Occipital lobe (tissue), 1 donor: ENCODE measurements at regions not wholly inside any gene's neighbourhood (a gene's known extent, or its start where the extent isn't known, plus 50 kb on each side); places are given as distances from the start of the nearest gene placed in this dataset.

Experiments used
- DNase-seq: peaks from one replicate; lab custom pipeline; 2025; lab: John Stamatoyannopoulos, UW

DNA sequence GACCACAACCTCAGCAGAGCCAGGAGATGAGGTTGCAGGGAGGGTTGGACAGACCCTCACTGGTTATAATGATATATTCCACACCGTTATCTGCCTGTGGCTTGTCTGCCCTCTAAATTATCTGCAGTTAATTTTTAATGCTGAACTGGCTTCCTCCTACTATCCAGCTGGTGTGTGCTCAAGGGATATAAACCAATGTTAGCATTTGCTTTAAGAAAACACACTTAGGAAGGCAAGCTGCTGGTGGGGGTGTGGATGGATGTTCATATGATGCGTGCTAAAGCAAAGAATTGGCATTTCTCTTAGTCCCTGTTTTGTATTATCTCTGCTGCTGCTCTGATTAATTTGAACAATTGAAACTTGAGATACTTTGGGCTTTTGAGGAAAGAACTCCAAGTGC lies 132.2 kb upstream of the NPVF start:
- no peak for DNase-seq

DNA sequence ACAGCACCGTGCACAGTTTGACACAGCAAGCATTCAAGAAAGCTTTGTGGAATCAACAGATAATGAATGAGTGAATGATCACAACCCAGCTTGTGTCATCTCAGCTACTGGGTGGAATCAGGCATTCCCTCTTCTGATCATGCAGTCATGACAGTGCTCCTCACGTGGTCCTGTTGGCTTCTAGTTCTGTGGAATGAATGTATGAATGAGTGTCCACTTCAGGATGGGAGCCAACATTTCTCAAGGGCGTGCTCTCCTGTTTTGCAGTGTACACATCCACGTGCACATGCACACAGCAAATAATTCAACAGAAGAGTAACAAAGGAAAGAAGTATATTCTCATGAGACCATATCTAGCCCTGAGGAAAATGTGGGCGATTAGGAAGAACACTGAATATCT lies 133.1 kb upstream of the NPVF start:
- DNase-seq = no peak

DNA sequence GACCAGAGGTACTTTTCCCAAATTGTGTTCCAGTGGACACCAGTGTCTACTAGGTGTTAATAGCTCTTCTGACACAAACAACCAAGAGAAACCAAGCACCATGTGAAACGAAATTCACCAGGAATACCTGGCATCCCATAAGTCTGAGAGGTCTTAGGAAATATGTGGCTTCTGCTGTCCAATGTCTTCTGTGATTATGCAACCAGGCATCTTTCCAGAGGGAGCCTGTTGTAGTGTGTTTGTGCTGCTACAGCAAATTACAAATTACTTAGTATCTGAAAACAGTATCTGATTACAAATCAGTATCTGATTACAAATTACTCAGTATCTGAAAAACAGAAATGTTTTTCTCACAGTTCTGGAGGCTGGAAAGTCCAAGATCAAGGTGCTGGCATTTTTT lies 133.6 kb upstream of the NPVF start:
- no peak for DNase-seq

DNA sequence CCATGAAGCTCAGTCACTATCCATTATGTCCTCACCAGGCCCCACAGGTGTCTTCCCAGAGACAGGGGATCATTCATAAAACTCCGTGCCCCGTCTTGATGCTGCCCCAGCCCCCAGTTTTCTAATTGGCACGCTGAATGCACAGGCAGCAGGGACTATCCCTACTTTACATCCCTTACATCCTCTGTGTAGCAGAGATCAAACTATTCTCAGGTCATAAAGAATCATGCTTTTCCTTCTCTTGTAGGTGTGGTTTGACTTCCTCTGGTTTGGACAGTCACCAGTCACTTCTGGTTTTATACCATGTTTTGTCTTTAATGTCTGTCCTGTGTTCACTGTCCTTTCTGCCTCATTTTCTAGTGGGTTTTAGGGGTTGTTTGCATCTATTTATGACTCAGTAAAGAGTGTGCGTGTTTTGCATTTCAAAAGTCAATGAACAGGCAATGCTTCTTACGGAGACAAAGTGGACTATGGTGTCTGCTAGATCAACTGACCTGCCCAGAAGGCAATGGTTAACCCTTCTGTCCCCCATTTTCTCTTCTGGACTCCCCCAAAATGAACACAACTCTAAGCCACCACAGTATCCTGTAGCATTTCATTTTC lies 140.4 kb upstream of the NPVF start:
- no peak for DNase-seq

DNA sequence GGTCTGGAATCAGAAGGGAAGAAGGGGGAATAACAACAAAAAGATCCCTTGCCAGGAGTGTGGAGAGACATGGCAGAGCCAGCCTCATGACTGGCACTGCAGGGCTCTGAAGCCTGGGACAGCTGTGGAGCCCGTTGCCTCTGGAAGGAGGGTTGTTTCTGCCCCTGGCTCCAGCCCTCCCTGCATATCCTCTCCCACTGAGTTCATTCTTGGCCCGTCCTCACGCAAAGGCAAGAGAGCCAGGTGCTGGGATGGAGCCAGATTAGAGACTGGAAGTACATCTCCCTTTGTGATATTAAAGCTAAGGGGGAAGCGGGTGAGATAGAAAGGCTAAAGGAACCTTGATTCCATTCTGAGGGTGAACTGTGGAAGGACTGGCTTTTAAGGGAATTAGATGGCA lies 141.5 kb upstream of the NPVF start:
- no peak for DNase-seq

DNA sequence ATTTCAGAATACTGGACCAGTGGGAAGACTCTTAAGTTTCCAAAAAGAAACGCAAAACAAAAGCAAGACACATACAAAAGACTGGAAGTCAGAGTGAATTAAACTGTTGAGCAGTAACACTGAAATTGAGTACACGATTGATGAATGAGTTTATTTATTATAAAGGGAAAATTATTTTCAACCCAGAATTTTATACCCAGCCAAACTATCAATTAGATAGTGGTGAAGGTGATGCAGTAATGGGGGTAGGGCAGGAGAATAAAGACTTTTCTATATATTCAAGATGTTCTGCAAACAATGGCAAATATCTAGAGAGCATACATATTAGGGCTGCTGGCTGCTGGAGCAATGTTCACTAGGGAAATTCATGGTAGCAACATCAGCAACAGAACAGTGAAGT lies 143.7 kb upstream of the NPVF start:
- no peak for DNase-seq

DNA sequence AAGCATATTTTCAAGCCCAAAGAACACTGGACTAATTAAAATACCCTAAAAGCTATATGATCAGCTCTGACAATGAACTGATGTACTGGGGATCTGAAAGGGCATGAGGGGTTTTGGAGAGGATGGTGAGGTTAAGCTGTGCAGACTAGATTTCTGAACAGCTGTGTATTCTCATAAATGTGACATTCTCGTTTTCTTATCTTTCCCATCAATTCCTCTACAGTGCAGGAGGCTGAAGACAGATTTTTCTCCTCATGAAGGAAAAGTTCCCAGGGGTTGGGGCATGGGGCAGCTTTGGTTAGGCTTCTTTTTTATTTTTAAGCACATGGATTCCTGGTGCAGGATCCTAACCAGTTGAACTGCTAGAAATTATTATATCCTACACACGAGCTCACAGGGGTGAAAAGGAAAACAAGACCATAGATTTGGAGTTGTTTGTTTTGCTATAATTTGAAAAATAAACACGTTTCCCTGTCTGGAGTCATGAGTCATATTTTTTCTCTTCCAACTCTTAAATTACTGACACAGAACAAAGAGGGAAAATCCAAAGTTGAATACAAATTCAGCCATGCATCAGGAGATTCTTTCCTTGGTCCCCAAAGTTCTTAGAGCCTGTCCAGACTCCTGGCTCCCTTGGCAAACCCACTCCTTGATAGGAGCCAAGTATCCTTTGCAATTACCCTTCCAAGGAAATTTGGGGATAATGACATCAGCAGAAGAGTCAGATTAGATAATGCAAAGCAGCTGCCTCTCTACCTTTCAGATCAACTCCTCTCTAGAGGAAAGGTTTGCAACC lies 147.7 kb upstream of the NPVF start:
- no peak for DNase-seq

DNA sequence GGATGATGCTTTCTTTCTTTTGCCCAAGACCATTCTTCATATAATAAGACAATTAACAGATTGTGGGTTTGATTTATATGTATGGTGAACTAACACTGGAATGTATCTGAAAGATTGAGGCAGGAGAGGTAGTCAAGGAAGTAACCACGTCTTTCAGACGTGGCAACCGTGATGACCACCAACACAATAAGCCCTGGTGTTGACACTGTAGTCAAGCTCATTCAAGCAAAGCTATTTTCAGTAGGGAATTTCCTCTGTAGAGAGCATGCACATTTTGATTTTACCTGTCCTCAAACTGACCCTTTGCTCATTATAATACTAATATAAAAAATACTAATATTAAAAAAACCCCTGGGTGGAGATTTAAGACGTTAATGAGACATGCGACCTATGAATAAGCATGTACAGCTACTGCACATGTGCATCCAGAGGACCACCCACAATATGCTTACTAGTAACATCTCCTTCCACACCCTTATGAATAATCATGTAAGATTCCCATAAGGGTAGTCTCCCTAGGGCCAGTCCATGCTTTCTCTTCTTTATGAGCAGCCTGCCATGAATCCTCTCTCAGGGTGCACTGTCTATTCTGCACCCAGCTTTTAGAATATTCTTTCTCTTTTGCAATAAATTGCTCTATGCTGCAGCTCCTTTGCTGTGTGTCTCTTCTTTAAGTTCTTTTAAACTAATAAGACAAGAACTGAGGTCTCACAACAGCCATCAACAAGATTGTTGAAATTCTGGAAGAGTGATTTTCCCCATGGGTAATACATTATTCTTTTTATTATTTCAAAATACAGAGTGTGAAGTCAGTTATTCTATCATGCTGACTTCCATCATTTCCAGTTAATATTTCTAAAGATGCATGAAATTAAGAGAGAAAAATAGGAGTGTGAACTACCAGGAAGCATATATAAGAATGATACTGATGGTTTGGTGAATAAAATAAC lies 151.3 kb upstream of the NPVF start:
- no peak for DNase-seq

DNA sequence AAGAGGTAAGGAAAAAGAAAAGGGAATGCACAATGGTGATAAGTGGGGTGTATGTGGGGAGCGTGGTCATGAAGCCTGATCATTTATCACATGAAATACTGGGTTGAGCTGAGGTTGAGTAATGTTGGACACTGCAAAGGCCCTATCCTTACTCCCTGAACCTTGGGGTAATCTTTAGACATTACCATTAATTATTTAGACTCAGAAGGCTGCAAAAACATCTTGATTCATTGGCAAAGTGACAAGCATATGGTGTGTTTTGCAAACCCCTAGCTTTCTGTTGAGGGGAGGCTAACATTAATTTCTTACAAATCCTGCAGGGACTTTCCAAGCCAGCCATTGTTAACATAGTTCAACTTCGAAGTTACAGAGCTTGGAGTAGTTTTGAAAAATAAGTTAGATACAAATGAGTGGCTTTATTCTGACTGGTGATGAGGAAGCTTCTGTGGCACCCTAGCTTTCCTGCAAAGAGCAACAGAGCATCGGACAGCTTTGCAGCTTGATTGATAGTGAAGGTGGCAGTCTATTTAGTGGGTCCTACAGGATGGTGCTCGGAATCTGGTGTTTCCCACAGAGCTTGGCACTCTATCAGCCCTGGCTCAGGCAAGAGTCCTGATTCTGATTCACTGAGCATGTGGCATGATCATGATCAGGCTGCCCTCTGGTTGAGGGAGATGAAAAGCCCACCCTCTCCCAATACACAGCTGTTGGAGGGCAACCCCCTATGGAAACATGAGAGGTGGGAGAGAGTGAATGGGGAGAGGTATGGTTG lies 153.7 kb upstream of the NPVF start:
- DNase-seq = no peak

DNA sequence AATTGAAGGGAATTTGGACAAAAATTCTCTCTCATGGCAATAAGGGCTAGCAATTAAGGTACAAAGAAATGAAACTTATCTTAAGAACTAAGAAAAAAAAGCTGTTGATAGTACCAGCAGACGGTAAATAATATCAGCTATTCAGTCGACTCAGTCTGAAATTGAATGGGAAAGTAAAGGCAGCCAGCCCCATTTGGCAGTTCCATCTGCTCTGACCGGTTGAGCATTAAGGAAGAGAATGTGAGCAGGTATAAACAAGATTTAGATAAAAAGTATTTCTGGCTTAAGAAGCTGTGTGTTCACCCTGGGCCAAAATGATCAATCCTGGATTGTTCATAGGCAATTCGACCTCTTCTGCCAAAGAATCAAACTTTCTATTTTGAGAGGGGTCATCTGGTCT lies 154.6 kb upstream of the NPVF start:
- DNase-seq = no peak

DNA sequence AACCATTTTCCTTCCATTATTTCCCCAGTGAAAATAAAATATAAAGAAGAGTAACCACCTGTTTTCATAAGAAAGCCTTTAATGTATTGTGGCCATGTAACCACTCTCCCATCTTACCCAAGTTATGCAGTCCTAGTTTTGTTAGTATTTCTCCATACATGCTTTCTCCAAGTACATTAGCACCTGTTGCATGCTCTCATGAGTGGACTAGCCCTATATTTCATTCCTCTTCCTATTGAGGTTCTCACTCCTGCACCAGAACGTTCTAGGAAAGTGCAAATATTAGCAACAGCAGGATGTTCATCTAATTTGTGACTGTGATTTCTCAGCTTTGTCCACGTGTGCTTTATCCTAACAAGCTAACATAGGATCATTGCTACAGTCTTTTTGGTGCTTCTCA lies 155.1 kb upstream of the NPVF start:
- DNase-seq = no peak

DNA sequence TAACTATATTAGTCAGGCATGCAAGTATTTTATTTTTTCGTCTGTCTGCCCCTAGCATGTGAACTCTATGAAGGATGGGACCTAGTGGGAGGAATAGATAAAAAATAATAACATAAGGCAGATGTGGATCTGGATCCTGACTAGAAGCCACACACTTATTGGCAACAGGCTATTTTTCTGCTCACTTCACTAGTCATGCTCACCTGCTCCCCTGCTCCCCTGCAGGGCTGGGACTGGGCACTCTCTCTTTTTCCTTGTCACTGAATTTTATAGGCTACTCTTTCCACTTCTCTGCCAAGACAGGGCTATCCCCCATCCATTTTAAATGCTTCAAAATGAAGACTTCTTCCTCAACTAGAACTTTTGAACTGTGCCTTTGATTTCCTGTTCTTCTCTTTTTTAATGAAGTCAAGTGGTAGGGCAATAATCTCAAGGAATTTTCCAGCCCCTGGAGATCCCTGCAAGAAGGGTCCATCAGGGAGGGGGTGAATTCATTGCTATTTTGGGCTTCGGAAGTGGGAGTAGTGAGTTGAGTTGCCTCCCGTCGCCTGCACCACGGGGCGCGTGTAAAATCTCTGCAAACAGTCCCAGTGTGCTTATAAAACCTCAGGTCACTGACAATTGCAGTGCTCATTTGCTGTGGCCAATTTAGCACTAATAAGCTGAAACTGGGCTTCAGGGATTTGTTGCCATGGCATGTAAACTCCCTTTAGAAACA lies 156.7 kb upstream of the NPVF start:
- DNase-seq = no peak

DNA sequence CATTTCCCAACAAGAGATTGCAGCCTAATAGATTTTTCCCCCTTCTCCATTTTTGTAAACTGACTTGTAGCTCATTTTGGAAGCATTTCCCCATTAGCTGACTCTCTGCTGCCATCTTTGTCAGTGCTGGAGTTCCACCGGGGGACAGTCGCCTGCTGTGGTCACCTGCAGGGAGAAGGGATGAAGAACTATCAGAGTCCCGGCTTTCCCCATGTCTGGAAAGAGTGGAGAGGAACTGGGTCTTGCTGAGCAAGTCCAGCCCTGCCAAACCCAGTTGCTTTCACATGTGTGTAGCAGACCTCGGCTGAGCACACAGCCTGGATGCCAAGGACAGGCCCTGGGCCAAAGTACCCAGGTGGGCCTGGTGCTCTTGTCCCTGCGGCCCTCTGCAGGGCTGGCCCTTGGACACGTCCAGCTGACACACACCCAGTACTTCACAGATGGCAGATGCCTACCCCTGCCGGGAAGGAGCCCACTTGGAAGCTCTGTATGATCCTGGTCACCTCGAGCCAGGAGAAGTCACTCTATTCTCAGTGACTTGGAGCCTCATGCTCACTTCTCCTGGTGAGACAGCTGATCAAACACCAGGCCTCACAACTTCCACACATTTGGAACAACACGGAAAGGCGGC lies 157.3 kb upstream of the NPVF start:
- no peak for DNase-seq

DNA sequence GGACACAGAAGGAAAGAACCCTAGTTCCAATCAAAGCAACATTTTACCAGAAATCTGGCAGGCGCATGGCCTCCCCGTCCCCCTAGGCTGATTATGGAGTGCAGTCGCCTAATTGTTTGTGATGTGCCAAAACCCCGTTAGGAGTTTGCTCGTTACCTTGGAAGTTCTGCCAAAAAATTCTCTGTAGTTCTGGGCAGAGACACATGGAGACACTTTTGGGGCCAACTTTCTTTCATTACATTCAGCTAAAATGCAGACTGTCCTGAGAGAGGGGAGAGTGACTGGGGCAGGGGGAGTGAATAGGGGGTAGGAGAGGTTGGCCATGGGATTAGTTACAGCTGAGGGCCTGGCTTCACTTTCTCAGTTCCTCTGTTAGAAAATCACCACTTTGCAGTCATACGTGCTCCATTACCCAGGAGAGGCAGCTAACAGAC lies 158.0 kb upstream of the NPVF start:
- DNase-seq = no peak

DNA sequence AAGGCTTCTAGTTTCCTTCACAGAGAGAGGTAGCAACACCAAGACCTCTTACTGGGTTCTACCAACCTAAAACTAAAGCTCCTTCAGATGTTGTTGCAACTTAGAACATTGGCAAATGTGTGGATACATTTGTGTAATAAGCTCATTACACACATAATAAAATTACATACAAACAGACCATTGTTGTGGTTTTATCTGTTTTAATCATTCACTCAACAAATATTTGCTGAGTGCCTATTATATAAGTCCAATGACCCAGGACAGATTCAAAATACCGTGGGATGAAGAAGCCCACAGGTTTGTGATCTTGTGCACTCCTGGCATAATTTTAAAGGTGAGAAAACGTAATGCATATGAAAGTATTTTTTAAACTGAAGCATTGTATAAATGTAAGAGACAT lies 160.4 kb upstream of the NPVF start:
- DNase-seq = no peak

DNA sequence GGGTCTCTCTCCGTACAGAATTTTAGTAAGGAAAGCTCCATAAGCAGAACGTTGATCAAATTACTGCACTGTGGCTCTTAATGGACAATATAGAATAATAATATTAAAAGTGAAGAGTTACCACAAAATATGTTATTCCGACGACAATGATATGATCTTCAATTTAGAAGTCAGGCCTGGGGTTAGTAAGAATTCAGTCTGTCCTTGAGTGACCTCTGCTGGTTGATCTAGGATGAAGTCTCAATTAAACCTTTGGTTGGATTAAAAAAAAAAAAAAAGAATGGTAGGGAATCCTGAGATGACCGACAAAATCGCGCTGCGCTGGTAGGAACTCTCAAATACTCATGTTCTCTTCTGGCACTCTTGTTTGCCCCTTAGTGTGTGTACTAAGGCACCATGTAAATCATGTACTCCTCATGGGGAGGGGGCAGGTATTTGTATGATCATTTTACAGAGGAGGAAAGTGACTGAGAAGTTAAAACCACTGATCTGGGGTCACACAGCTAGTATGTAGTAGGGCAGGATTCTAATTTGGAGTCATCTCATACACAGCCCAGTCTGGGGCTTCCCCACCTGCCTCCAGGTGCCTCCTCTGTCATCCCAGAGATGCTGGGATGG lies 161.3 kb upstream of the NPVF start:
- no peak for DNase-seq

DNA sequence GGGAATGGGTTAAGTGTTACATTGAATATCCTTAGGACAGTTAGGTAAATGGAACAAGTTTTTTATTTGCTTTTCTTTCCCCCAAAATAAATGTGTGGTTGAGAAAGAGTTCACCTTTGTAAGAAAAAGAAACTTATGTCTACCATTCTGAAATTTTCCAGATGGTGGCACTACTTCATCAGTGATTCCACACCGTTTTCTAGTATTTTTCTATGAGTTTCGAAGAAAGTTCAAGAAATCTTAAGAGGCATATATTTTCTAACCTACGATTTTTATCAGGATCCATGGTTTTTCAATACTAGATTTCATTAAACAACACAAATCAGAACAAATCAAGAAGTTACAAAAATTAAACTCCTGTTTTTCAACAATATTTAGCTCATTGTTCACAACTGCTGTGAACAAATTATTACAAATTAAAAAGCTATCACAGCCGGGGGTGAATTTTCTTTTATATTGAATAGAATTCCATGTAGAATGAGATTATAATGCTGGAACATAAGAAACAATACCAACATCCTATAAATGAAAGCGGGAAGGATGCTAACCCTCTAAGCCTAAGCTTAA lies 163.1 kb upstream of the NPVF start:
- DNase-seq = no peak

DNA sequence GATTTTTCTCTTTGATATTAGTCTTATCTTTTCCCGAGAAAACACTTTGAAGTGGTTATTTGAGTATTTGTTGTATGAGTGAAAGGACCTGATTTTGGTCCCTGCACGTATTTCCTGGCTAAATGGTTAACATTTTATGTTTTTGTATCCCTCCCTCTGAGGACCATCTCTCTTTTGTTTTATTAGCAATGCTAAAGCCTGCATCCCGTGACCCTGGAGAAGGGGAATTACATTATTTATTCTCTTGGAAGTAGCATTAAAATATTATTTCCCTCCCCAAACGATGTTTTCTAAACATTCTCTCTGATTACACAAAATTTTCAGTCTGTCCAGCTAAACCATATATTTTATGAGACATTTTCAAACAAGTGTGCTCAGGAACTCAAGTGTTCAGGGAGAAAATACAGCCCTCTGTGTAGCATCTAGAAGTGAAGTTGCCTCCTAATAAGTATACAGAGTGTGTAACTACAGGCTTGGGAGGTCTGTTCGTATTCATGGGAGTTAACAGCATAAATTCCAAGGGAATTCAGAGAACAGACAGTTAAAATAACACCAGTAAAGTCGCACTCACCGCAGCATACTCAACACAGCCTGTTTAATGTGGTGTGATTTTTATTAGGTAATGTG lies 163.8 kb upstream of the NPVF start:
- DNase-seq = no peak
